GM18870 (cell line): ENCODE measurements at regions not wholly inside any gene's neighbourhood (a gene's known extent, or its start where the extent isn't known, plus 50 kb on each side); places are given as distances from the start of the nearest gene placed in this dataset.
"Not testable (repeated sequence)": the region's sequence is repeated elsewhere in the genome, so short reads cannot be mapped to it uniquely, and the experiment has no call there.

Source experiments
- ATAC-seq: cut with Tn5 transposase; IDR thresholded peaks from one replicate; pipeline ENCODE4 v1.9.1; 2021; ENCODE audit warnings: moderate library complexity; ENCODE audit not compliant: unreplicated experiment

- ATAC-seq, result no peak
These were observed 602.7 kb upstream of the CHRM3 start for GRCh38 chr1:238783633-238784032.

GRCh38 chr1:238779716-238780115, 606.7 kb upstream of the CHRM3 start:
- ATAC-seq, result no peak

- ATAC-seq, result no peak
These were observed 608.3 kb upstream of the CHRM3 start for GRCh38 chr1:238778113-238778512.

- no peak for ATAC-seq
These were observed 608.8 kb upstream of the CHRM3 start for GRCh38 chr1:238777551-238777950.

- ATAC-seq, result no peak
These were observed 610.2 kb upstream of the CHRM3 start for GRCh38 chr1:238776126-238776525.

GRCh38 chr1:238772322-238772721, 614.0 kb upstream of the CHRM3 start:
- ATAC-seq, result no peak

GRCh38 chr1:238767321-238767720, 619.0 kb upstream of the CHRM3 start:
- no peak for ATAC-seq

- ATAC-seq, result no peak
These were observed 621.6 kb upstream of the CHRM3 start for GRCh38 chr1:238764779-238765178.

GRCh38 chr1:238753252-238753651, 633.1 kb upstream of the CHRM3 start:
- ATAC-seq, result no peak

- ATAC-seq, result no peak
These were observed 634.0 kb upstream of the CHRM3 start for GRCh38 chr1:238752327-238752726.

GRCh38 chr1:238745069-238745468, 641.3 kb upstream of the CHRM3 start:
- no peak for ATAC-seq

GRCh38 chr1:238738892-238739291, 647.5 kb upstream of the CHRM3 start:
- no peak for ATAC-seq

- ATAC-seq, result no peak
These were observed 658.7 kb upstream of the CHRM3 start for GRCh38 chr1:238727670-238728069.

GRCh38 chr1:238722812-238723211, 663.6 kb upstream of the CHRM3 start:
- no peak for ATAC-seq

- ATAC-seq, result no peak
These were observed 675.7 kb upstream of the CHRM3 start for GRCh38 chr1:238710697-238711096.

- no peak for ATAC-seq
These were observed 685.3 kb upstream of the CHRM3 start for GRCh38 chr1:238701024-238701423.

GRCh38 chr1:238690415-238690814, 696.0 kb upstream of the CHRM3 start:
- ATAC-seq, result no peak

- not testable (repeated sequence) for ATAC-seq
These were observed 701.8 kb upstream of the CHRM3 start for GRCh38 chr1:238684576-238684975.

GRCh38 chr1:238681451-238681850, 704.9 kb upstream of the CHRM3 start:
- no peak for ATAC-seq

GRCh38 chr1:238681021-238681420, 705.3 kb upstream of the CHRM3 start:
- ATAC-seq, result no peak

- ATAC-seq, result no peak
These were observed 708.8 kb upstream of the CHRM3 start for GRCh38 chr1:238677567-238677966.

- ATAC-seq, result no peak
These were observed 711.1 kb upstream of the CHRM3 start for GRCh38 chr1:238675221-238675620.

- no peak for ATAC-seq
These were observed 712.1 kb upstream of the CHRM3 start for GRCh38 chr1:238674316-238674715.

GRCh38 chr1:238673561-238673960, 712.8 kb upstream of the CHRM3 start:
- no peak for ATAC-seq
